GM21528 (cell line): ENCODE measurements at regions not wholly inside any gene's neighbourhood (a gene's known extent, or its start where the extent isn't known, plus 50 kb on each side); places are given as distances from the start of the nearest gene placed in this dataset.
A peak's percentile ranks its signal among the peaks of the same experiment; 100 is the strongest.
"Not testable (repeated sequence)": the region's sequence is repeated elsewhere in the genome, so short reads cannot be mapped to it uniquely, and the experiment has no call there.

Experiments
- ATAC-seq: cut with Tn5 transposase; IDR thresholded peaks from one replicate; pipeline ENCODE4 v1.9.1; 2021; ENCODE audit warnings: mild to moderate bottlenecking, moderate library complexity; ENCODE audit not compliant: unreplicated experiment, low FRiP score

DNA sequence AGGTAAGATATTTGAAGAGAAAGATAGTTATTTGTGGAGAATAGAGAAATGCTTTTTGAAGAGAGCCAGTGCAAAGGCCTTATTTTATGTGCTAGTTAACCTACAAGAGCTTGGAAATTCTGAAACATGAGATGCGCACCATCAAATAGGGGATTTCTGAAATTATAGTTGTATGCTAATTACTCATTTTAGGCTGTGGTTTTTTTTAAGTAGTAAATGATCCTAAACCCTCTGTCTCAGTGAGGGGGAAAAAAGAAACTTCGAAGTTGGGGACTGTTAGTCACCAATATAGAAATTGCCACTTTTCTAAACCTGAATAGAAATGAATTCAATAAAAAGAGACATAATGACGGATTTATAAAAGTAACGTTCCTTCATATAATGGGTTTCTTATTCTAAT, 119.3 kb upstream of the MDFIC start:
- ATAC-seq, result no peak

DNA sequence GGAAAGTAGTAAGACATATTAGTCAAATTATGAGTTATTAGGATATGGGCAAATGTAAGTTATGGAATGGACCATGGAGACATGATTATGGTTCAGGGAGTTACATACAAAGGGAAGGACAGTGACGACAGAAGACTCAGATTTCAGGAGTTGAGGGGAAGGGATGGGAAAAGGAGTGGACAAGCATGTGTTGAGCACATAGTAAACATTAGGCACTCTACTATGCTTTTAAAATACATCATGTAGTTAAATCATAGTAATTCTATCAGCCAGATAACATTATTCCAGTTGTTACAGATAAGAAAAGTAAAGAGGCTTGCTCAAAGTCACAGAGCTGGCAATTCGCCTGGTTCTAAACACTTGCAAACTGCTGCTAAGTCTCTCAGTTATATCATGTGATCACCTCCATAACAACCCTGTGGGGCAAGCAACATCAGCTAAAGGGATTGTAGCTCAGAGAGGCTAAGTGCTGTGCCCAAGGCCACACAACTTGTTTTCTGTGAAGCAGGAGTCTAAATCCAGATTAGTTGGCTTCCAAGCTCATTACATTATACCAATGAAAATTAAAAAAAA, 115.2 kb upstream of the MDFIC start:
- no peak for ATAC-seq

DNA sequence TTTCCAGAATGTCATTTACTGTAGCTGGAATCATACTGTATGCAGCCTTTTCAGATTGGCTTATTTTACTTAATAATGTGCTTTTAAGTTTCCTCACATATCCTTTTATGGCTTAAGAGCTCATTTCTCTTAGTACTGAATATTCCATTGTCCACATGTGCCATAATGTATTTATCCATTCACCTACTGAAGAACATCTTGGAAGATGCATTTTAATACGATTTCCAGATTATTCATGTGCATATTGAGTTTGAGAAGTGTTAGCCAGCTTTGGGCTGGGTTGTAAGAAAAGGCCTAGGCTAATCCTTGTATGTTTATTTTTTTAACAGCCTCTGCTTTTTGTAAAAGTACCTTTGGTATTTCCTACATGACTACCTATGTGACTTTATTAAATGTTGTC, 109.3 kb upstream of the MDFIC start:
- no peak for ATAC-seq

DNA sequence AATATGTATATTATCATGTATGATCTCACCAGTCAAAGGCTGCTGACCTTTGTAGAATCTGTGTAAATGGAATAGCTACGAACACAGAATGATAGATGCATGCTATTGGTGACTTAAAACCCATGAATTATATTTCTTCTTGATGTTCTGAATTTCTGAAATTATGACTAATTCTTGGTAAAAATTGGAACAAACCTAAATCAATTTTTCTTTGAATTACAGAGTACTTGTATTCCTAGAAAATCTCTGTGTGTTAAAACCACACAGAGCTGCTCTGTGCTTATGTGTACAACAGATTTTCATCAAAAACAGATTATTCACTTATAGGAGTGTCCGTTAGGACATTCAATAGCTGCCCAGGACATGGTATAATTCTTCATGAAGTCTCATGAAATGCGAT, 108.3 kb upstream of the MDFIC start:
- ATAC-seq, result no peak

DNA sequence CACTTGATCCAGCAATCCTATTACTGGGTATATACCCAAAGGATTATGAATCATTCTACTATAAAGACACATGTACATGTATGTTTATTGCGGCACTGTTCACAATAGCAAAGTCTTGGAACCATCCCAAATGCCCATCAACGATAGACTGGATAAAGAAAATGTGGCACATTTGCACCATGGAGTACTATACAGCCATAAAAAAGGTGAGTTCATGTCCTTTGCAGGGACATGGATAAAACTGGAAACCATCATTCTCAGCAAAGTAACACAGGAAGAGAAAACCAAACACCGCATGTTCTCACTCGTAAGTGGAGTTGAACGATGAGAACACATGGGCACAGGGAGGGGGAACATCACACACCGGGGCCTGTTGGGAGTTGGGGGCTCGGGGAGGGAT, 104.9 kb upstream of the MDFIC start:
- not testable (repeated sequence) for ATAC-seq

DNA sequence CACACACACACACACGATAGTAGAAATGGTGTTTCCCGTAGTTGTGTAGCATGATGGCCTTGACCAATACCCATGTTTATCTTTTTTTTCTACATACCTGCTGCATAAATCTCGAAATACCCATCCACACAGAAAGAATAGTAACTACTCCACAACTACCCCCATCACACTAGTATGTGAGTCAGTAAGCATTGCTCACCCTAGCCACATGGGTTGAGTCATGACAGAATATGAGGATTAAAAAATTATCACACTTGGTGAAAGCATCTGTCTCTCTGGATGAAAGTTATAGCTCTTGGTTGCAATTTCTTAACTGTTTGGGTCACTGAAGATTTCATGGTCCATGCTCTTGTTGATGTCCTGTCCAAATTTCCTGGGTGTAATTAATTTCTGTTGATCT, 103.4 kb upstream of the MDFIC start:
- no peak for ATAC-seq

DNA sequence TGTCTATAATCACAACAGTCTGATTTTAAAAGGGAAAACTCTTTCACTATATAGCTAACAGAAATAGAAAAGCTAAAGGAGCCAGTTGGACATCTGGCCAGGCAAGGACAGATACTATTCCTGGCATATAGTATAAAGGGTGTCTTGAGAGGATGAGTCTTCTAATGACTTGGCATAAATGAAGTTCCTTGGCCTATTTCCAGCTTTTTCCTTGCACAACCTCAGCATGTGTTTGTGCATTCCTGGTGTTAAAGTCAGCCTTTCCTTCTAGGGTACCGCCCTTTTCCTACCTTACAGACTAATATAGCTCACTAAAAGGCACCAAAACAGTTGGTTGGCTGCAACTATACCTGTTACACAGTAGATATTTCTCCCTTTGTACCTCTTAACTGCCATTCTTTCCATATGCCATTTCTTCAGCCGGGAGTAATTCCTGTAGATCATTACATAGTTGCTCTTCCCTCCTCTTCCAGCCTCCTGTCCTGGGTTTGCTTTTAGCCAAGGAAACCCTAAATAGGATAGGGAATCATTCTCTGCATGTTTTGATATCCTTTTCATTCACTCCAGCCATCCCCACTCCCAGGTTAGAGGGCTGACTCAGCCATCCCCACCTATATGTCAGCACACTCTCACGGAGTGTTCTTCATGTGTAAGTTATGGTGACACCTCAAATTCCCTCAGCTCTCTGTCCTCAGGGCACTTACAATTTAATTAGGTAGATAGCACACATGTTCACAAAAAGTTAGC, 102.1 kb upstream of the MDFIC start:
- no peak for ATAC-seq

DNA sequence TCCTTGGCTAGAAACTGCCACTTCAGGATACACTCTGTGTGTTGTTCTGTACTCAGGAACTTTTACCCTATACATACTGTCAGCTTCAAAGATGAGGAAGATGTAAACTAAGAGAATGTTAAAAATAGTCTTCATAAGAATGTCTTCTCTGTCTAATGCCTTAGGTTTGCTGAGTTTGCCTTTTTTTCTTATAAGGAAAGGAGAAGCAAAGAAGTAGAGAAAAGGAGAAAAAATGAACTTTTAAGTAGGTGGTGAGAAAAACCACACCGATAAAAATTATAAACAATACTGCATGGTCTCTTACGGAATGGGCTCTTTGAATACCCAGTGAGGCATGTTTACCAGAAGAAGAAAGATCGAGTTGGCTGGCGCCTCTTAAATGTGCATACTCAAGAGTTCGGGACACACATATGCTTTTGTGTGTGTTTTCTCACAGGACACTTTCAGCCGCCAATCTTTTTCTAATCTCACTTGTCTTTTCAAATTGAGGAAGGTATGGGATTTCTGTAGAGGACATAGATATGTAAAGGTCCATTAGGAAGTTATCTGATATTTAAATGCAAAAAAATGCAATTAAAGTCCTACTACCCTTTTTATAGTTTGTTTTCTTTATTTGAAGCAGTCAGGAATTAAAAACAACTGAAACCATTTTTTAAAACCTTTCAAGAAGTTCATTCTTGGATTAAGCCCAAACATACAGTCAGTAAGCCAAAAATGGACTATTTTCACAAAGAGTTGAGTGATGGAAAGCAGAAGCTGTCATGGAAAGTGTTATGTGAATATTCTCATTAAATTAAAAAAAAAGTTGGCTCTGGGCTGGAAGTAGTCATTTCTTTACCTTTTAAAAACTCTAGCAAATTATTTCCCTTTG, 100.6 kb upstream of the MDFIC start:
- ATAC-seq, result no peak

DNA sequence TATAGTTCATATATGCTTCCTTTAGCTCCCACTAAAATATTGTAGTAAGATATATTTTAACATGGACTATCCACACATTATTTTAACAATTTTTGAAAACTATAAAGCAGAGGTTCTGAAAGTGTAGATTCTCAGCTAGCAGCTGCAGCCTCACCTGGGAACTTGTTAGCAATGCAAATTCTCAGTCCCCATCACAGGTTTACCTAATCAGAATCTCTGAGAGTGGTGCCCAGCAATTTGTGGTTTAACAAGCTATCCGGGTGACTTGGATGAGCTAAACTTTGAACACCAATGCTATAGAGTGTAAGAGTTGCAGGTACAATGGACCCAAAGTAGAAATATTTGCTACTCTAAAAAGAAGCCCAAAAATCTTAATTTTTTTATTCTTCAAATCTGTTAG, 99.8 kb upstream of the MDFIC start:
- no peak for ATAC-seq

DNA sequence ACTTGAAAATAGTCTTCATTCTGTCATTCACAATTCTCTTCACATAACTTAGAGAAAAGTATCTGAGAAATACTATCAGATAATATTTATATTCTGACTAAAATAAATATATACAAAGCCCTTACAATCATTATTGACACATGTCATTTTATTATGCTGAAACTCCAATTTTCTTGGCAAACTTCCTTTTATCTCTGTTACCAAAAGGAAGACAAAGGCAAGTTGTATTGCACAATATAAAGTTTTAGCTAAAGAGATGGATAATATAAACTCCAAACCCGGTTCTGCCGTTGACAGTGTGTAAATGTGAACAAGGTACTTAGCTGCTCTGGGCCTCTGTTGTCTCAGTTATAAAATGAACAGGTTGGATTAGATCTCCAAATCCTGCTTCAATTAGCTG, 99.0 kb upstream of the MDFIC start:
- ATAC-seq, result no peak

DNA sequence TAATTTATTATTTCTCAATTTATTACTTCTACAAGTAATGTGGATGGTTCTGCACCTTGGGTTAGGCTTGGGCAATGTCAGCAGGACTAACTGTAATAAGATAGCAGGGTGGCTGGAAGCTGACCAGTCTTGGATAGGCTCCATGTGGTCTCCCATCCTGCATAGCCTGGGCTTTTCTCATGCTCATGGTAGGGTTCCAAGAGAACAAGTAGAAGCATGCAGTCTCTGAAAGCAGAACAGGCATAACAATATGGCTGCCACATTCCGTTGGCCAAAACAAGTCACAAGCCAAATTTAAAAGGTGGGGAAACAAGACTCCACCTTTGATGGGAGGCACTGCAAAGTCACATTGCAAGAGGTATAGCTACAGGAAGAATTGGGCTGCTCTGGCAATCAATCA, 98.6 kb upstream of the MDFIC start:
- ATAC-seq, result no peak

DNA sequence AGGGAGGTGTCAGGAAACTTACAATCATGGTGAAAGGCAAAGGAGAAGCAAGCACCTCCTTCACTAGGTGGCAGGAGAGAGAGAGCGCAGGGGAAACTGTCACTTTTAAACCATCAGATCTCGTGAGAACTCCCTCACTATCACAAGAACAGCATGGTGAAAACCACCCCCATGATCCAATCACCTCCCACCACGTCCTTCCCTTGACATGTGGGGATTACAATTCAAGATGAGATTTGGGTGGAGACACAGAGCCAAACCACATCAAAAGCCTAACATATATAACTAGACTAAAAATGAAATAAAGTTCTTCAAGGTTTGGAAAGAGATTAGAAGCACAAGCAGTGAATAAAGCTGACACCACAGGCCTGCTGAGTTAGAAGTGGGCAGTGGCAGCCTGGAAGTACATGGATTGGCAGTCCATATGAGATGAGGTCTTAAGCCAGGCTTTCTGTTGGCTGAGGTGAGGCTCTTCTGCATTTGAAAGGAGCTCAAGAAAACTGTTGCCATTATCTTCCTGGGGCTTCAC, 96.4 kb upstream of the MDFIC start:
- ATAC-seq, result no peak

DNA sequence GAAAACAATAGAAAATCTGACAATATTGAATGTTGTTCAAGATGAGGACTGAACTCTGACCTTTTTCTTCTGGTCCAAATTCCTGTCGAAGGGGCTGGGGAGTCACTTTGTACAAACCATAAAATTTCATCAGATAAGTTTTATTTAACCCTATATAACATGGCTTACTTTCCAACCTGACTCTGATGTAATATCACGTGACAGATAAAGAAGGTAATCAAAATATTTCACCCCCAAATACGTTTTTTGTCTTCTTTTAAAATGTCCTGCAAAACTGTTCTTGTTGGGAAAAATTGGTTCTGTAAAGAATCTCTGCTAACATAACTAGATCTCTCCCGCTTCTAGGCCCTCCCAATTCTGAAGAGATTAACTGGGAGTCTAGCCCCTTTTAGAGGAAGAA, 90.9 kb upstream of the MDFIC start:
- no peak for ATAC-seq

DNA sequence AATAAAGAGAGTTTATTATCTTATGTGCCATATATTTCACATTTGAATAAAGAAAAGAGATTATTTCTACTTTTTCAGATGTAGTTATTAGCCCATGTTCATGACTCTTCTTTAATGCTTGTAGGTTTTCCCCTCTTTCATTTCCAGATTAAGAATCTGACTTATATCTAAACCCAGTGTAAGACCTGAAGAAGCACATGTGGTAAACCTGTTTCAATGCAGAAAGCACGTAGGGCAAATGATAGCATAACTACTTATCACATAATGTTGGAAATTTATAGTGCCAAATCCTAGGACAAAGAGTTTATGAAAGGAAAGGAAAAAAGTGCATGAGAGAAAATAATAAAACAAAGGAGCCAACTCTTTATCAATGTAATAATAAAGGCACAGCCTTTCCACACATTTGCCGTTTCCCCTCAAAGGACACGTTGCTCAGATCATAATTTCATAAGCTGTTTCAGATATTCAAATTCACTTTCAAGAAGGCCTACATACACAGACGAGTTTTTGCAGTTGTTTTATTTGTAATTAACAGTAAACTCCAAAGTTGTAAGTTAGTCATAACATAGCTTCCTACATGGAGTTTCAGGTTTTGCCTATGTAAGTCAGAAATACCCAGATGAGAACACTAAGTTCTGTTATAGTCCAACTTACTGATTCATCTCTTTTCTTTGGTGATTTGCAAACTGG, 88.8 kb upstream of the MDFIC start:
- ATAC-seq, result peak; percentile 93

DNA sequence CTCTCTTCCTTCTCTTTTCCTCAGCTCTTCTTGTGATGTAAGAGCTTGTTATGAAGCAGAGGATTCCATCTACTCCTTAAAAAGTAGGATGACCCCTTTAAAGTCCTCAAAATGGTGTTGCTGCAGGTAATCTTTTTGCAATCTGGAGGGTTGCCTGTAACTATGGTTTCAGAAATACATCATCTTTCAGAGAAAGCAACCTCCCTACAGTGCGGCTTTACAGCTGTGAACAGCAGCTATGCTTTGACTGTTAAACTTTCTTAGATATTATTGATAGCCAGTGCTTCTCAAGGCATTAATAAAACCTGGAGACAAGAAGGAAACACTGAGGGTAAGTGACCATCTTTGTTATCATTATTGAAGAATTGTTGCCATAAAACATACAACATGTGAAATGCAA, 86.6 kb upstream of the MDFIC start:
- no peak for ATAC-seq

DNA sequence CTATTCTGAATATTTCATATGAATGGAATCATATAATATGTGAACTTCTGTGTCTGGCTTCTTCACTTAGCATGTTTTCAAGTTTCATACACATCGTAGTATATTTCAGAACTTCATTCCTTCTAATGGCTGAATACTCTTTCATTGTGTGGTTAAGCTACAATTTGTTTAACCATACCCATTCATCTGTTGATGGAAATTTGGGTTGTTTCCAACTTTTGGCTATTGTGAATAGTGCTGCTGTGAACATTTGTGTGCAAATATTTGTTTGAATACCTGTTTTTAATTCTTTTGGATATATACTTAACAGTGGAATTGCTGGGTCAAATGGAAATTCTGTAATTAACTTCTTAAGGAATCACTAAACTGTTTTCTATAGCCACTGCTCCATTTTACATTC, 86.0 kb upstream of the MDFIC start:
- ATAC-seq, result no peak

DNA sequence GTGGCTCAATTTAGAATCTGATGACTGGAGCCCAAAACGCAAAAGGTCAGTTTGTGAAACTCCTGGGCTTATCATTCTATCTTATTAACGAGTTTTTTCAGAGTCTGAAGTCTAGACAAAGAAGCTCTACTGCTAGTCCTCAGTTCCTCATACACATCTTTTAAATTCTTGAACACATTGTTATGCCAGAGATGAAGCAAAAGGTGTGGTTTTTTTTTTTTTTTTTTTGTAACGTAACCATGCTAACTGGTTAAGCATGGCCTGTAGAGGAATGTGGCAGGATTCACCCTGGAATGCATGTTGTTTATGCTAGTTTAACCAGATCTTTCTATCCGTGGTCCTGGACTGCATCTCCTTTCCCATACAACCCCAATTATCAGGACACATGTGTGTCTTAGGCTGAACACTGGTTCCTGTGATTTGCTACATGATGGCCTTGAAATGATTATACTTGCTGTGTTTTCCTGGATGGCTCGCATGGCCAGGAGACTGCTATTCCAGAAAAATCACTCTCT, 79.3 kb upstream of the MDFIC start:
- no peak for ATAC-seq

DNA sequence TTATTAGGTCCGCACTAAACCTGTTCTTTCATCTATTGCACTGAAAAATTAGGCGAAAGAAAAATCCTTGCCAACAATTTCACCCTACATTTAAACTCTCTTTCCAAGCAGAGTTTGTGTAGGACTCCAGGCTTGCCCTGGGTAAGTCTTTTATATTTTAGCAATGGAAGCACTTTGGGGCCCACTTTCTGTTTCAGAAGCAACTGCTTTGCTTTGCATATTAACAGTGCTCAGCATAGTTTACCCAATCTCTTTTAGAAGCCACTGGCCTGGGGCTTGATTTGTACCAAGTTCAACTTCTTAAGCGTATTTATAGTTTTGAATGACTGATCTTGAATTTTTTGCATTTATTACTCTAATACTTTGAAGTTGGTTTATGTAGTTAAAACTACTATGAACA, 78.8 kb upstream of the MDFIC start:
- no peak for ATAC-seq

DNA sequence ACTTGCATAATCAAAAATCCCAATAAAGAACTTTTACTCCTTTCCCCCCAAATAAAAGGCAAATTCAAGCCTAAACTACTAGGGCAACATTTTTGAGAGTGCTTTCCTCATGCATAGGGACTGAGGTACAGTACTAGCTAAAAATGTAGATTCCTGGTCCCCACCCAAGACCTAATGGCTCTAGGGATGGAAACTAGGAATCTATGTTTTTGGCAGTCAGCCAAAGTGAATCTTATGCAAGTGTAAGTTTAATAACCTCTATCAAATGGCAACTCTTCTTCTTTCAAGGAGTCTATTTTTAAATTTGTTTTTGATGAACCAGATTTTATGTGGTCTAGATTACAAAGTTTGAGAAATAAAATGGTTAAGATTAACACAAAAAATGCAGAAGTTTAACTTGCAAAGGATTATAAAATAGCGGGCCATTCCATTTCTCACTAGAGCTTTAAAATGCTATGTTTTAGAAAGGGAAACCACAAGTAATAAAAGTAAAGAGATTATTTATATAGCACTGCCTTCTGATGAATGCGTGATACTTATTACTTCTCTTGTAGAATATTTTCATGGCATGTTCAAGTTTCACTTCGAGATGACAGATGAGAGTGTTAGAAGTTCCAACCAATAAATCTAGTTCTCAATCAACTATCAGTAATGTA, 70.4 kb upstream of the MDFIC start:
- ATAC-seq, result no peak

DNA sequence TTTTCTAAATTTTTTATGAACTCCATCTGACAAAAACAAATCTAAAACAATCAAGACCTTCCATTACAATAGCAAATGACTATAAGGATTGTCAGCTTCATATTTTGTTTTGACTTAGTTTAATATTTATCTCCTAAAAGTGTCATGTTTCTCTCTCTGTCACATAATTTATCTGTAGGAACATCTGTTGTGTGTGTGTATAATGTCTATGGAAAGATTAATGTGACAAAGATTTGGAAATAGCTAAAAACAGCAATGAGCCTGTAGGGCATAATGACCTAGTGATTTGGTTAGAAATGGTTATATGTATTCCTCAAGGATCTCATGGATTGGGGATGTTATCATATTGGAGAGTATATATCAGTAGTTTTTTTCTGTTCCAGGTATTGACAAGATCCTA, 69.6 kb upstream of the MDFIC start:
- ATAC-seq, result no peak
